Colonic mucosa (tissue), 4 donors: ENCODE measurements at regions not wholly inside any gene's neighbourhood (a gene's known extent, or its start where the extent isn't known, plus 50 kb on each side); places are given as distances from the start of the nearest gene placed in this dataset.

Experiments
- DNase-seq: peaks from one replicate; pipeline ENCODE4 v3.0.0-alpha.2; 2020
- H3K27ac ChIP-seq: fragments of 200-600 bp; one replicate; pipeline ENCODE4 v1.8.0; 2021
- H3K27me3 ChIP-seq: fragments of 200-600 bp; one replicate; pipeline ENCODE4 v1.8.0; 2021
- H3K36me3 ChIP-seq: fragments of 200-600 bp; one replicate; pipeline ENCODE4 v1.8.0; 2021
- H3K4me1 ChIP-seq: fragments of 200-600 bp; one replicate; pipeline ENCODE4 v1.8.0; 2021; ENCODE audit warnings: mild to moderate bottlenecking
- H3K4me3 ChIP-seq: fragments of 200-600 bp; one replicate; pipeline ENCODE4 v1.8.0; 2021
- H3K9ac ChIP-seq, 2 donors: one replicate each; pipeline ENCODE4 v1.7.0; 2013; ENCODE audit warnings: control low read depth in 2 of 2, low read depth in 2 of 2, low read length in 2 of 2
- H3K9me3 ChIP-seq: fragments of 200-600 bp; one replicate; pipeline ENCODE4 v1.8.0; 2021
- CTCF ChIP-seq: fragments of 200-600 bp; IDR thresholded peaks from one replicate; pipeline ENCODE4 v1.8.0; 2022; ENCODE audit warnings: antibody characterized with exemption, mild to moderate bottlenecking
- intact Hi-C: fragments of 100-400 bp; cut with DNase I; formaldehyde crosslinking; loops from one replicate; pipeline ENCODE4 v1.14.1; 2022
- donor health status: healthy.
- donor health status: DM: no; HTN: no; CAD: no.
- donor health status: DM: no; HTN: no; CAD: no.

DNA sequence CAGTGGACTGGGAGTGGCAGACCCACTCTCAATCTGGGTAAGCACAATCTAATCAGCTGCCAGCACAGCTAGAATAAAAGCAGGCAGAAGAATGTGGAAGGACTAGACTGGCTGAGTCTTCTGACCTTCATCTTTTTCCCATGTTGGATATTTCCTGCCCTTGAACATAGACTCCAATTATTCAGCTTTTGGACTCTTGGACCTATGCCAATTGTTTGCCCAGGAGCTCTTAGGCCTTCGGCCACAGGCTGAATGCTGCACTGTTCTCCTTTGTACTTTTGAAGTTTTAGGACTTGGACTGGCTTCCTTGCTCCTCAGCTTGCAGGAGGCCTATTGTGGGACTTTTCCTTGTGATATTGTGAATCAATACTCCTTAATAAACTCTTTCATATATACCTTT is 477.7 kb upstream of the ZNF385D start:
- no peaks in the 10 kb centered on the region for H3K4me1 ChIP-seq
- H3K9me3 ChIP-seq = no peaks in the 10 kb centered on the region
- DNase-seq = no peak
- no peaks in the 10 kb centered on the region for H3K27me3 ChIP-seq
- H3K36me3 ChIP-seq = no peaks in the 10 kb centered on the region
- no peak overlapping the region for H3K4me3 ChIP-seq
- H3K27ac ChIP-seq = no peak overlapping the region
- H3K9ac ChIP-seq = no peak overlapping the region
- TF ChIP-seq CTCF = no peak
- intact Hi-C loops = no loop called here

- Histone ChIP-seq H3K36me3 (no peaks in the 10 kb centered on the region), H3K27me3 (no peaks in the 10 kb centered on the region), H3K9ac (no peak overlapping the region), H3K4me1 (no peaks in the 10 kb centered on the region), H3K4me3 (no peak overlapping the region), H3K27ac (no peak overlapping the region), H3K9me3 (no peaks in the 10 kb centered on the region)
- intact Hi-C loops = no loop called here
- no peak for DNase-seq
- no peak for TF ChIP-seq CTCF
These were observed 480.1 kb upstream of the ZNF385D start for GRCh38 chr3:22231061-22231460.

GRCh38 chr3:22236490-22237270 is 485.7 kb upstream of the ZNF385D start:
- Histone ChIP-seq H3K9me3 (no peaks in the 10 kb centered on the region), H3K36me3 (no peaks in the 10 kb centered on the region), H3K4me3 (no peak overlapping the region), H3K27me3 (no peaks in the 10 kb centered on the region), H3K9ac (no peak overlapping the region), H3K27ac (no peak overlapping the region), H3K4me1 (no peaks in the 10 kb centered on the region)
- intact Hi-C loops = no loop called here
- TF ChIP-seq CTCF = no peak
- no peak for DNase-seq

GRCh38 chr3:22239011-22239410 is 488.0 kb upstream of the ZNF385D start:
- no peaks in the 10 kb centered on the region for H3K27me3 ChIP-seq
- DNase-seq = no peak
- no peak overlapping the region for H3K27ac ChIP-seq
- H3K36me3 ChIP-seq = no peaks in the 10 kb centered on the region
- H3K4me1 ChIP-seq = no peaks in the 10 kb centered on the region
- TF ChIP-seq CTCF = no peak
- no peak overlapping the region for H3K9ac ChIP-seq
- no peaks in the 10 kb centered on the region for H3K9me3 ChIP-seq
- intact Hi-C loops = no loop called here
- H3K4me3 ChIP-seq = no peak overlapping the region

DNA sequence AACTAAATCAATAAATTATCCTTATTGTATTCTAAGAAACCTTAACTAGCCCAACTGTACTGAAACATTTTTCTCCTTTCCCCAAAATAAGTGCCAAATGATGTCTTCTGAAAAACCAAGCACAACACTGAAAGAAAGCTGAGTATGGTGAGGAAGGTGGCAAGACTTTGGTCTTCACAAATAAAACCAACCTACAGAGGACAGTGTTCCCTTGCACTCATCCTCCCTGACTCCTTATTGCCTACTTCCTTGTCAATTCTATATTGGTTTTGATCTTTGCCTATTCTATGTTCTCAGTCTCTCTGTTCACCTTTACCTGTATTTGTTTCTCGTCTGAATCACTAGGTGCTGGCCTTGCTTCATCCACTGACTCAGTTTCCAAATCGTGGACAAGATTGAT is 490.1 kb upstream of the ZNF385D start:
- Histone ChIP-seq H3K4me1 (no peaks in the 10 kb centered on the region), H3K27me3 (no peaks in the 10 kb centered on the region), H3K36me3 (no peaks in the 10 kb centered on the region), H3K27ac (no peak overlapping the region), H3K9me3 (no peaks in the 10 kb centered on the region), H3K4me3 (no peak overlapping the region), H3K9ac (no peak overlapping the region)
- TF ChIP-seq CTCF = no peak
- DNase-seq = no peak
- intact Hi-C loops = no loop called here
